Muscle layer of duodenum (tissue), 2 donors: ENCODE measurements at regions not wholly inside any gene's neighbourhood (a gene's known extent, or its start where the extent isn't known, plus 50 kb on each side); places are given as distances from the start of the nearest gene placed in this dataset.

Experiments used
- H3K27ac ChIP-seq: one replicate; pipeline ENCODE4 v1.7.0; 2013; ENCODE audit warnings: mild to moderate bottlenecking, low read length
- H3K27me3 ChIP-seq: one replicate; pipeline ENCODE4 v1.7.0; 2013; ENCODE audit warnings: low read depth, mild to moderate bottlenecking, control low read depth, low read length
- H3K36me3 ChIP-seq, 2 donors: one replicate each; pipeline ENCODE4 v1.7.0; 2013; ENCODE audit warnings: low read length in 2 of 2, control low read depth in 1 of 2, mild to moderate bottlenecking in 1 of 2; ENCODE audit not compliant: insufficient read depth in 2 of 2, control insufficient read depth in 1 of 2
- H3K4me1 ChIP-seq, 2 donors: one replicate each; pipeline ENCODE4 v1.7.0; 2013; ENCODE audit warnings: low read length in 2 of 2, mild to moderate bottlenecking in 2 of 2, control low read depth in 1 of 2, moderate library complexity in 1 of 2; ENCODE audit not compliant: insufficient read depth in 2 of 2, control insufficient read depth in 1 of 2
- H3K4me3 ChIP-seq, 2 donors: one replicate each; pipeline ENCODE4 v1.7.0; 2013; ENCODE audit warnings: low read length in 2 of 2, low read depth in 1 of 2, mild to moderate bottlenecking in 1 of 2
- H3K9me3 ChIP-seq, 2 donors: one replicate each; pipeline ENCODE4 v1.7.0; 2013; ENCODE audit warnings: low read length in 2 of 2, control low read depth in 1 of 2, mild to moderate bottlenecking in 1 of 2; ENCODE audit not compliant: control insufficient read depth in 1 of 2
- donor health status: healthy.

- no peak overlapping the region for H3K4me3 ChIP-seq
- H3K27me3 ChIP-seq: no peaks in the 10 kb centered on the region
- H3K4me1 ChIP-seq: no peaks in the 10 kb centered on the region
- no peaks in the 10 kb centered on the region for H3K36me3 ChIP-seq
- H3K9me3 ChIP-seq: no peaks in the 10 kb centered on the region
- no peak overlapping the region for H3K27ac ChIP-seq
Measured at GRCh38 chr3:102830415-102830814, 395.6 kb downstream of the ZPLD1 start.

- H3K27me3 ChIP-seq: no peaks in the 10 kb centered on the region
- H3K9me3 ChIP-seq: peaks cover 0 to 3% of the 10 kb centered on the region in 2 donors
- H3K27ac ChIP-seq: no peak overlapping the region
- no peak overlapping the region for H3K4me3 ChIP-seq
- no peaks in the 10 kb centered on the region for H3K36me3 ChIP-seq
- H3K4me1 ChIP-seq: no peaks in the 10 kb centered on the region
Measured at GRCh38 chr3:102841866-102842265, 407.1 kb downstream of the ZPLD1 start.

- H3K4me1 ChIP-seq: no peaks in the 10 kb centered on the region
- no peak overlapping the region for H3K4me3 ChIP-seq
- H3K27ac ChIP-seq: no peak overlapping the region
- no peaks in the 10 kb centered on the region for H3K27me3 ChIP-seq
- H3K36me3 ChIP-seq: no peaks in the 10 kb centered on the region
- no peaks in the 10 kb centered on the region for H3K9me3 ChIP-seq
Measured at GRCh38 chr3:102866845-102867244, 432.0 kb downstream of the ZPLD1 start.

- H3K4me1 ChIP-seq: no peaks in the 10 kb centered on the region
- no peak overlapping the region for H3K4me3 ChIP-seq
- H3K36me3 ChIP-seq: no peaks in the 10 kb centered on the region
- no peaks in the 10 kb centered on the region for H3K27me3 ChIP-seq
- H3K9me3 ChIP-seq: no peaks in the 10 kb centered on the region
- no peak overlapping the region for H3K27ac ChIP-seq
Measured at GRCh38 chr3:102883515-102883914, 448.7 kb downstream of the ZPLD1 start.

GRCh38 chr3:102885289-102885688, 450.5 kb downstream of the ZPLD1 start:
- H3K36me3 ChIP-seq: no peaks in the 10 kb centered on the region
- no peaks in the 10 kb centered on the region for H3K4me1 ChIP-seq
- H3K4me3 ChIP-seq: no peak overlapping the region
- H3K9me3 ChIP-seq: no peaks in the 10 kb centered on the region
- H3K27ac ChIP-seq: no peak overlapping the region
- no peaks in the 10 kb centered on the region for H3K27me3 ChIP-seq

- Histone ChIP-seq H3K36me3 (no peaks in the 10 kb centered on the region), H3K4me3 (no peak overlapping the region), H3K4me1 (no peaks in the 10 kb centered on the region), H3K27ac (no peak overlapping the region), H3K27me3 (no peaks in the 10 kb centered on the region), H3K9me3 (no peaks in the 10 kb centered on the region)
Measured at GRCh38 chr3:102887431-102887830, 452.6 kb downstream of the ZPLD1 start.

GRCh38 chr3:102896851-102897621, 462.2 kb downstream of the ZPLD1 start:
- Histone ChIP-seq H3K4me1 (no peaks in the 10 kb centered on the region), H3K27ac (no peak overlapping the region), H3K36me3 (no peaks in the 10 kb centered on the region), H3K27me3 (no peaks in the 10 kb centered on the region), H3K9me3 (no peaks in the 10 kb centered on the region), H3K4me3 (no peak overlapping the region)

- H3K9me3 ChIP-seq: no peaks in the 10 kb centered on the region
- H3K4me3 ChIP-seq: no peak overlapping the region
- H3K27me3 ChIP-seq: no peaks in the 10 kb centered on the region
- no peak overlapping the region for H3K27ac ChIP-seq
- H3K36me3 ChIP-seq: no peaks in the 10 kb centered on the region
- H3K4me1 ChIP-seq: no peaks in the 10 kb centered on the region
Measured at GRCh38 chr3:102904629-102905028, 469.8 kb downstream of the ZPLD1 start.

GRCh38 chr3:102905811-102906210, 471.0 kb downstream of the ZPLD1 start:
- H3K4me1 ChIP-seq: no peaks in the 10 kb centered on the region
- H3K27me3 ChIP-seq: no peaks in the 10 kb centered on the region
- H3K9me3 ChIP-seq: no peaks in the 10 kb centered on the region
- H3K4me3 ChIP-seq: no peak overlapping the region
- H3K27ac ChIP-seq: no peak overlapping the region
- no peaks in the 10 kb centered on the region for H3K36me3 ChIP-seq

- H3K4me1 ChIP-seq: no peaks in the 10 kb centered on the region
- H3K36me3 ChIP-seq: no peaks in the 10 kb centered on the region
Measured at GRCh38 chr3:102906818-102907217, 472.0 kb downstream of the ZPLD1 start.

GRCh38 chr3:102909904-102910303, 475.1 kb downstream of the ZPLD1 start:
- Histone ChIP-seq H3K27me3 (no peaks in the 10 kb centered on the region), H3K27ac (no peak overlapping the region)

More at GRCh38 chr3:102906818-102907217, 472.0 kb downstream of the ZPLD1 start:
- Histone ChIP-seq H3K27ac (no peak overlapping the region), H3K4me3 (no peak overlapping the region), H3K9me3 (no peaks in the 10 kb centered on the region), H3K27me3 (no peaks in the 10 kb centered on the region)

GRCh38 chr3:102916532-102916931, 481.7 kb downstream of the ZPLD1 start:
- Histone ChIP-seq H3K27ac (no peak overlapping the region), H3K4me1 (no peaks in the 10 kb centered on the region), H3K4me3 (no peak overlapping the region), H3K27me3 (no peaks in the 10 kb centered on the region), H3K36me3 (no peaks in the 10 kb centered on the region), H3K9me3 (no peaks in the 10 kb centered on the region)

More at GRCh38 chr3:102909904-102910303, 475.1 kb downstream of the ZPLD1 start:
- Histone ChIP-seq H3K36me3 (no peaks in the 10 kb centered on the region), H3K4me1 (no peaks in the 10 kb centered on the region), H3K4me3 (no peak overlapping the region), H3K9me3 (no peaks in the 10 kb centered on the region)
